HG03571 (cell line): ENCODE measurements at regions not wholly inside any gene's neighbourhood (a gene's known extent, or its start where the extent isn't known, plus 50 kb on each side); places are given as distances from the start of the nearest gene placed in this dataset.
"Not testable (repeated sequence)": the region's sequence is repeated elsewhere in the genome, so short reads cannot be mapped to it uniquely, and the experiment has no call there.

Experiments used
- ATAC-seq: cut with Tn5 transposase; IDR thresholded peaks from one replicate; pipeline ENCODE4 v1.9.1; 2021; ENCODE audit not compliant: unreplicated experiment

GRCh38 chr12:131530422-131530821, 180.5 kb upstream of the SFSWAP start:
- no peak for ATAC-seq

- no peak for ATAC-seq
Measured at GRCh38 chr12:131533139-131533538, 177.8 kb upstream of the SFSWAP start.

GRCh38 chr12:131535779-131536178, 175.1 kb upstream of the SFSWAP start:
- no peak for ATAC-seq

GRCh38 chr12:131536337-131536736, 174.6 kb upstream of the SFSWAP start:
- ATAC-seq: no peak

- no peak for ATAC-seq
Measured at GRCh38 chr12:131536766-131537165, 174.1 kb upstream of the SFSWAP start.

- no peak for ATAC-seq
Measured at GRCh38 chr12:131537267-131537958, 173.5 kb upstream of the SFSWAP start.

- ATAC-seq: no peak
Measured at GRCh38 chr12:131539381-131539780, 171.5 kb upstream of the SFSWAP start.

GRCh38 chr12:131540138-131540623, 170.7 kb upstream of the SFSWAP start:
- ATAC-seq: no peak

GRCh38 chr12:131541512-131541911, 169.4 kb upstream of the SFSWAP start:
- ATAC-seq: not testable (repeated sequence)

- no peak for ATAC-seq
Measured at GRCh38 chr12:131542351-131542750, 168.5 kb upstream of the SFSWAP start.

GRCh38 chr12:131543040-131543439, 167.8 kb upstream of the SFSWAP start:
- no peak for ATAC-seq

GRCh38 chr12:131547555-131547954, 163.3 kb upstream of the SFSWAP start:
- ATAC-seq: no peak

- ATAC-seq: no peak
Measured at GRCh38 chr12:131550121-131550520, 160.8 kb upstream of the SFSWAP start.

GRCh38 chr12:131551675-131552491, 159.0 kb upstream of the SFSWAP start:
- ATAC-seq: no peak

GRCh38 chr12:131552492-131552863, 158.4 kb upstream of the SFSWAP start:
- no peak for ATAC-seq

GRCh38 chr12:131553096-131553777, 157.7 kb upstream of the SFSWAP start:
- no peak for ATAC-seq

- ATAC-seq: no peak
Measured at GRCh38 chr12:131555197-131555846, 155.6 kb upstream of the SFSWAP start.

GRCh38 chr12:131555866-131556265, 155.0 kb upstream of the SFSWAP start:
- ATAC-seq: no peak

GRCh38 chr12:131557078-131557709, 153.7 kb upstream of the SFSWAP start:
- no peak for ATAC-seq
